ENCODE measurements at regions not wholly inside any gene's neighbourhood (a gene's known extent, or its start where the extent isn't known, plus 50 kb on each side); places are given as distances from the start of the nearest gene placed in this dataset.
"Not testable (repeated sequence)": the region's sequence is repeated elsewhere in the genome, so short reads cannot be mapped to it uniquely, and the experiment has no call there.

DNA sequence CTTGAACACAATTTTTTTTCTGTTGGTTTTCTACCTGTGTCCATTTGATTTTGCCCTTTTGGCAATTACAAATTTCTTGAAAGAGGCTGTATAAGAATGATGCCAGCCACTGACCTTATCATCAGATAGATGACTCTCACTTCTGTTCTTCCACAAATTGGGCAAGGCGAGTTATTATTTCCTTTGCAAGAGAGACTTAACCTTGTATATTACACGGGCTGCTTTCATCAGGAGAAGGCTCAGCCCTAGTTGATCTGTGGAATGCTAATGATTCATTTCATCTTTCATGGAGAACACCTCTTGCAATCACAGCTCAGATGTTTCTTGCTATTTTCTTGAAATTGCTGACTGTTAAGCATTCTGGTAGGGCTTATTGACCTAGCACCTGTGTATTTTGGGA is 1155.4 kb downstream of the STIM2 start:
- no peak for DNase-seq (ENCODE audit: low spot score)

DNA sequence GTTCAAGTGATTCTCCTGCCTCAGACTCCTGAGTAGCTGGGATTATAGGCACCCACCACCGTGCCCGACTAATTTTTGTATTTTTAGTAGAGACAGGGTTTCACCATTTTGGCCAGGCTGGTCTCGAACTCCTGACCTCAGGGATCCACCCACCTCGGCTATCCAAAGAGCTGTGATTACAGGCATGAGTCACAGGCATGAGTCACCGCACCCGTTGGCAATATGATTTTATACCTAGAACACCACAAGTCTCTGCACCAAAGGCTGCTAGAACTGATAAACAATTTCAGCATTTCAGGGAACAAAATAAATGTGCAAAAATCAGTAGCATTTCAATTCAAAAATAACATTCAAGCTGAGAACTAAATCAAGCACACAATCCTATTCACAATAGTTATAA is 1177.6 kb downstream of the STIM2 start:
- DNase-seq (ENCODE audit: low spot score): not testable (repeated sequence)

DNA sequence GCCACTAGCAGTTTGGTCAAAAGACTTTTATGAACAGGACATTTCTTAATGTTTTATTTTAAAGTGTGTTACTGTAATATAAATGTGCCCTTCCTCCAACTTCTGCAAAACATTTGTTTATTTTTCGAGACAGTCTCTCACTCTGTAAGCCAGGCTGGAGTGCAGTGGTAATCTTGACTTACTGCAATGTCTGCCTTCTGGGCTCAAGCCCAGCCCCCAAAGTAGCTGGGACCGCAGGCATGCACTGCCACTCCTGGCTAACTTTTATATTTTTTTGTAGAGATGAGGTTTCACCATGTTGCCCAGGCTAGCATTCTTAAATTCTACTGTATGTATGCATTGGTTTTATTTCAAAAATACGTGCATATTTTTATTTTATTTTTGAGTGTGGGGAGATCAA is 1201.9 kb downstream of the STIM2 start:
- DNase-seq (ENCODE audit: low spot score): no peak

DNA sequence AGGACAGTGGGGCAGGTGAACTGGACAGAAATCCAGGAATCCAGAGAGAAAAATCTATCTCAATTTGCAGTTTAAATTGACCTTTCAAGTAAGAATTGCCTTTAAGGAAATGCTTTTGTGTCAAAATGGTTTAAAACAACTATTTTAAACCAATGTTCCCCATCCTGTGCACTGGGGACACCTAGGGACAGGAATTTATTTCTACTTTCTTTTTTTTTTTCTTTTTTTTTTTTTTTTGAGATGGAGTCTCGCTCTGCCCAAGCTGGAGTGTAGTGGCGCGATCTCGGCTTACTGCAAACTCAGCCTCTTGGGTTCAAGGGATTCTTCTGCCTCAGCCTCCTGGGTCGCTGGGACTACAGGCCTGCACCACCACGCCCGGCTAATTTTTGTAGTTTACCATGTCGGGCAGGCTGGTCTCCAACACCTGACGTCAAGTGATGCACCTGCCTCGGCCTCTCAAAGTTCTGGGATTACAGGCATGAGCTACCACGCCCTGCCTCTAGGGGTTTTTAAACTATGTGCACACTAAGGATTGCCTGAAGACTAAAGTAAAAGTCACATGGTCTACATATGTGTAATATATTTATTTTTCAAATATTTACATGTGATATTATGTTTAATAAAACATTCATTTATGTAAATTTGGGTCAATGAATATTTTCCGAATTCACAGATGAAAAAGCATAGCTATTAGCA is 1213.4 kb downstream of the STIM2 start:
- DNase-seq (ENCODE audit: low spot score): no peak

DNA sequence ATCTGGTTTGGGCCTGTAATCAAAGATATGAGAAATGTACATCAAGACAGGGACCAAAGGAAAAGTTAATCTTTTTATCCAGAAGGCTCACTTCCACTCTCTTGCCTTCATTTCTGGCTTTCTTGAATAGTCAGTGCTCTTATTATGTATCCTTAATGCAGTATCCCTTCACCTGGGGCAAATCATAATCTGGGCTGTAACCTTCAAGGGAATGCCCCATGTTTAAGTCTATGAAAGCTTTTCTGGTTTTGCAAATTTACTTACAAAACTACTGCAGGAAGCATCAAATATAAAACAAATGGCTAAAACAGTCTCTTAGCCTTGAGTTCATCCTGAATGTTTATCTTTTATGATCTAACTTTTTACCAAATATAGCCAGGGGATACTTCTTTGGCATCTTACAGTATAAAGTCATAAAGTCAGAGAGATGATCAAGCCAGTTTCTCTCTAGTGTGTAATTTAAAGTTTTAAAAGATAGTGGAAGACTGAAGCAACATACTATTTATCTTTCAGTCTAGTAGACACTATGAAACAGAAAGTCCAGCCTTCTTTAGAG is 1214.8 kb downstream of the STIM2 start:
- DNase-seq (ENCODE audit: low spot score): no peak

- DNase-seq (ENCODE audit: low spot score): not testable (repeated sequence)
These were observed 1216.6 kb downstream of the STIM2 start for GRCh38 chr4:28077203-28077602.

DNA sequence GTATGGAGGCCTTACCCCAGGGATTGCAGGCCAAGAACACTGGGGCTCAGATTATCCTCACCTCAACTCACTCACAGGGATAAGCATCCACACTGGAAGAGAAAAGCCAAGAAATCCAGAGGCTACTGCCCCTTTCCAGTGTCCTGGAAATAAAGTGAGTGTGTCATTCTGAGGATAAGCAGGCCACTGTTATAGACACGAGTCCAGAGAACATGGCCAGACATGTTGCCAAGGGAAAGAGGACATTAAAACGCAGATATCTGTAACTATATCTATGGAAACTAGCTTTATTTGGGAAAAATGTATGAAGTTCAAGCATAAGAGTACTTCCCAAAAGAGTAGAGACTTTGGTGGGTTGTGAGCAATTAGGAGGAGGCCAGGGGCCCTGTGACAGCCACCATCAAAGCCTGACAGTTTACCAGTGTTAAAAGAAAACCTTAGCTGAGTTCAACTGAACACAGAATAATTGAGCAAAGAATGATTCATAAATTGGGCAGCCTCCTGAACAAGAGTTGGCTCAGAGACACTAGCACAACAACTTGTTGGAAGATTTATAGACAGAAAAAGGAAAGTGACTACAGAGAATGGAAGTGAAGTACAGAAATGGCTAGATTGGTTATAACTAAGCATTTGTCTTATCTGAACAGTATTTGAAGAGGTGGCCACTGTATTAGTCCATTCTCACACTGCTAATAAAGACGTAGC is 1222.2 kb downstream of the STIM2 start:
- DNase-seq (ENCODE audit: low spot score): no peak

GRCh38 chr4:28092610-28093009 is 1232.0 kb downstream of the STIM2 start:
- DNase-seq (ENCODE audit: low spot score): no peak

GRCh38 chr4:28093071-28093470 is 1232.4 kb downstream of the STIM2 start:
- no peak for DNase-seq (ENCODE audit: low spot score)

- DNase-seq (ENCODE audit: low spot score): no peak
These were observed 1240.9 kb downstream of the STIM2 start for GRCh38 chr4:28101583-28101982.

GRCh38 chr4:28105271-28105859 is 1244.7 kb downstream of the STIM2 start:
- no peak for DNase-seq (ENCODE audit: low spot score)

- no peak for DNase-seq (ENCODE audit: low spot score)
These were observed 1245.5 kb downstream of the STIM2 start for GRCh38 chr4:28106155-28106554.

- no peak for DNase-seq (ENCODE audit: low spot score)
These were observed 1249.2 kb downstream of the STIM2 start for GRCh38 chr4:28109801-28110200.

GRCh38 chr4:28112691-28113335 is 1252.2 kb downstream of the STIM2 start:
- not testable (repeated sequence) for DNase-seq (ENCODE audit: low spot score)

GRCh38 chr4:28113586-28113985 is 1252.9 kb downstream of the STIM2 start:
- not testable (repeated sequence) for DNase-seq (ENCODE audit: low spot score)

DNA sequence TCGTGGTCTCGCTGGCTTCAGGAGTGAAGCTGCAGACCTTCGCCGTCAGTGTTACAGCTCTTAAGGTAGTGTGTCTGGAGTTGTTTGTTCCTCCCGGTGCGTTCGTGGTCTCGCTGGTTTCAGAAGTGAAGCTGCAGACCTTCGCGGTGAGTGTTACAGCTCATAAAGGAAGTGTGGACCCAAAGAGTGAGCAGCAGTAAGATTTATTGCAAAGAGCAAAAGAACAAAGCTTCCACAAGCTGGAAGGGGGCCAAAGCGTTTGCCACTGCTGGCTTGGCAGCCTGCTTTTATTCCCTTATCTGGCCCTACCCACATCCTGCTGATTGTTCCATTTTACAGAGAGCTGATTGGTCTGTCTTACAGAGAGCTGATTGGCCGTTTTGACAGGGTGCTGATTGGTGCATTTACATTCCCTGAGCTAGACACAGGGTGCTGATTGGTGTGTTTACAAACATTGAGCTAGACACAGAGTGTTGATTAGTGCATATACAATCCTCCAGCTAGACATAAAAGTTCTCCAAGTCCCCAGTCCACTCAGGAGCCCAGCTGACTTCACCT is 1256.0 kb downstream of the STIM2 start:
- not testable (repeated sequence) for DNase-seq (ENCODE audit: low spot score)

GRCh38 chr4:28117084-28117682 is 1256.5 kb downstream of the STIM2 start:
- DNase-seq (ENCODE audit: low spot score): no peak

- DNase-seq (ENCODE audit: low spot score): no peak
These were observed 1285.5 kb downstream of the STIM2 start for GRCh38 chr4:28146191-28146590.

DNA sequence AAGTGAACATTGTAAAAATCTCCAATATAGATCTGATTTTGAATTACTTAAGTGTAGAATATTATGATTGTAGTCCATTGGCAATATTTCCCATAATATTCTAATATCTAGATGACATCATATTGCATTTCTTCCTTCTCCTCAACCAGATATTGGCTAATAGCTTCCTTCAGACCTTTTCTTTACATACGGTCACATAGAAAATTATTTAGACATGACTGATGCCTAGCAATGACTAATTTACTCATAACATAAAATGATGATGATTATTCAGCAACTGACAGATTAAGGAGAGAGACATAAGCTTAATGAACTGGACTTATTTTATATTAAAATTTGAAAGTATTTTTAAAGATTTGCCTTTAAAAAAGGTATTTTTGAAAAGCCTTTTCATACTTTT is 1287.6 kb downstream of the STIM2 start:
- DNase-seq (ENCODE audit: low spot score): no peak

- no peak for DNase-seq (ENCODE audit: low spot score)
These were observed 1289.1 kb downstream of the STIM2 start for GRCh38 chr4:28149762-28150161.

DNA sequence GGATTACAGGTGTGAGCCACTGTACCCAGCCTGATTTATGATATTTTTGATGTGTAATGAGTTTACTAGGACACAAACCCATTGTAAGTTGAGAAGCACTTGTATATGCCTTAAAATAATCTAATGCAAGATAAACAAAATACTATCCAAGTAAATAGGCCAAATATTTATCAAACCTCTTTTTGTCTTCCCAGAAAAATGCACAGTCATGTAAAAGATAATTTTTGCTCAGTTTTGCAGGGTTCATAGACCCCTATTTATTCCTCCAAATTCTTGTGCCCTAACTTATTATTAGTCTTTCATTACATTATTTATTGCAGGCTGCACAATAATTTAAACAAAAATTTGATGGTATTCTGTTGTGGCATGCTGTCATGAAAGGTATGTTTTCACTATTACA is 1290.7 kb downstream of the STIM2 start:
- DNase-seq (ENCODE audit: low spot score): no peak
